ENCODE measurements at regions not wholly inside any gene's neighbourhood (a gene's known extent, or its start where the extent isn't known, plus 50 kb on each side); places are given as distances from the start of the nearest gene placed in this dataset.

DNA sequence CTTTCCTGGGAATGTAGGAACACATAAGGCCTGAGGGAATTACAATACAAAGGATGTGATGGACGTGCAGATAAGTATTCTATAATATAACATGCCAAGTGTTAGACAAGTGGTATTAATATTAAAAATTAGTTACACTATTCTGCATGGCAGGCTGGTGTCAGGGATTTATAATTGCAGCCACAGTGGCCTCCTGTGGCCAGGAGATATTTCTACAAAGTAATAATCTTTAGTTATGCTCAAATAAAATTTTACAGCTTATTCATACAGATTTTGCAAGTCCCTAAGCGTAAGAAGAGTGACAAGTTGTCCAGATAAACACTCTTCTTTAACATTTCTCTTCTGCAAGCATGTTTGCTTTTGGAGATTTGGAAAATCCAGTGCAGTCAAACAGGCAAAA, 90.4 kb upstream of the CBLN2 start:
- peak overlapping the region; percentile 2 for H2AFZ ChIP-seq (replicated peaks)
- H3K27ac ChIP-seq: no peak overlapping the region
- H3K9me3 ChIP-seq (ENCODE audit: low read depth): no peaks in the 10 kb centered on the region
- H3K27me3 Mint-ChIP-seq (ENCODE audit: insufficient read depth, low read depth): no peaks in the 10 kb centered on the region
- no peak overlapping the region for H3K4me3 ChIP-seq
- no peak overlapping the region for H3K4me3 Mint-ChIP-seq
- H3K79me2 ChIP-seq (ENCODE audit: low read depth): no peaks in the 10 kb centered on the region
- H3K36me3 ChIP-seq: no peaks in the 10 kb centered on the region
- no peaks in the 10 kb centered on the region for H4K20me1 ChIP-seq (ENCODE audit: low read depth)
- no peak for DNase-seq (ENCODE audit: low spot score)
- H3K27ac Mint-ChIP-seq: no peak overlapping the region
- H3F3A ChIP-seq (ENCODE audit: low read depth): no peaks in the 10 kb centered on the region
- no peak overlapping the region for H3K4me2 ChIP-seq
- no peak overlapping the region for H3K9ac ChIP-seq
- H3K27me3 ChIP-seq: no peaks in the 10 kb centered on the region
- no peaks in the 10 kb centered on the region for H3K9me3 Mint-ChIP-seq
- H3K36me3 Mint-ChIP-seq: no peaks in the 10 kb centered on the region
- H3K4me1 Mint-ChIP-seq: peaks cover 12% of the 10 kb centered on the region
- no peaks in the 10 kb centered on the region for H3K4me1 ChIP-seq
- TF ChIP-seq EZH2 (IDR thresholded peaks at IDR 0.05) (no peak), EZH2phosphoT487 (IDR thresholded peaks at IDR 0.05) (no peak)
- TF ChIP-seq, protein P1, sequence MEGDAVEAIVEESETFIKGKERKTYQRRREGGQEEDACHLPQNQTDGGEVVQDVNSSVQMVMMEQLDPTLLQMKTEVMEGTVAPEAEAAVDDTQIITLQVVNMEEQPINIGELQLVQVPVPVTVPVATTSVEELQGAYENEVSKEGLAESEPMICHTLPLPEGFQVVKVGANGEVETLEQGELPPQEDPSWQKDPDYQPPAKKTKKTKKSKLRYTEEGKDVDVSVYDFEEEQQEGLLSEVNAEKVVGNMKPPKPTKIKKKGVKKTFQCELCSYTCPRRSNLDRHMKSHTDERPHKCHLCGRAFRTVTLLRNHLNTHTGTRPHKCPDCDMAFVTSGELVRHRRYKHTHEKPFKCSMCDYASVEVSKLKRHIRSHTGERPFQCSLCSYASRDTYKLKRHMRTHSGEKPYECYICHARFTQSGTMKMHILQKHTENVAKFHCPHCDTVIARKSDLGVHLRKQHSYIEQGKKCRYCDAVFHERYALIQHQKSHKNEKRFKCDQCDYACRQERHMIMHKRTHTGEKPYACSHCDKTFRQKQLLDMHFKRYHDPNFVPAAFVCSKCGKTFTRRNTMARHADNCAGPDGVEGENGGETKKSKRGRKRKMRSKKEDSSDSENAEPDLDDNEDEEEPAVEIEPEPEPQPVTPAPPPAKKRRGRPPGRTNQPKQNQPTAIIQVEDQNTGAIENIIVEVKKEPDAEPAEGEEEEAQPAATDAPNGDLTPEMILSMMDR (IDR thresholded peaks at IDR 0.05): no peak

DNA sequence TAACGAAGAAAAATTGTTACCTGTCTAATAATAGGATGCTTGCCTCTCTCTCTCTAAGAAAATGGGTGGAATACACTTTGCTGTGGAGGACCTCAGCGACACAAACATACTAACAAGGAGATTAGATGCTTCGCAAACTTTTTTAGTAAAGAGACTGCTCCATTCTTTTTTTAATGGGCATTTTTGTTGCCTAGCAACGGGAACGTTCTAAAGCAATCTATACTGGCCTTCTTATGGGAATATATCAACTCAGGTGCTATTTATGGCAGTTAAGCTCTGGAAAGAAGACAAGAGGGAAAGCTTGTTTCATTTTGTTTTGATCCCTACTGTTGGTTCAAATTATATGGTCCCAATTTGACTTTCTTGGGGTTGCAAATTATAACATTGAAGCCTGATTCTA, 86.8 kb upstream of the CBLN2 start:
- H3K27me3 Mint-ChIP-seq (ENCODE audit: insufficient read depth, low read depth): no peaks in the 10 kb centered on the region
- Histone ChIP-seq H3K27me3 (no peaks in the 10 kb centered on the region), H3K9me3 (ENCODE audit: low read depth) (no peaks in the 10 kb centered on the region), H2AFZ (replicated peaks) (no peak overlapping the region), H3K4me3 (no peak overlapping the region), H4K20me1 (ENCODE audit: low read depth) (no peaks in the 10 kb centered on the region), H3K9ac (no peak overlapping the region), H3F3A (ENCODE audit: low read depth) (no peaks in the 10 kb centered on the region), H3K36me3 (no peaks in the 10 kb centered on the region), H3K4me1 (no peaks in the 10 kb centered on the region), H3K4me2 (no peak overlapping the region), H3K79me2 (ENCODE audit: low read depth) (no peaks in the 10 kb centered on the region), H3K27ac (no peak overlapping the region)
- DNase-seq (ENCODE audit: low spot score): no peak
- H3K27ac Mint-ChIP-seq: no peak overlapping the region
- H3K9me3 Mint-ChIP-seq: no peaks in the 10 kb centered on the region
- H3K4me3 Mint-ChIP-seq: no peak overlapping the region
- no peak for TF ChIP-seq EZH2 (IDR thresholded peaks at IDR 0.05)
- no peak for TF ChIP-seq EZH2phosphoT487 (IDR thresholded peaks at IDR 0.05)
- TF ChIP-seq, protein P1 (IDR thresholded peaks at IDR 0.05): no peak
- H3K36me3 Mint-ChIP-seq: no peaks in the 10 kb centered on the region
- peaks cover 21% of the 10 kb centered on the region for H3K4me1 Mint-ChIP-seq

DNA sequence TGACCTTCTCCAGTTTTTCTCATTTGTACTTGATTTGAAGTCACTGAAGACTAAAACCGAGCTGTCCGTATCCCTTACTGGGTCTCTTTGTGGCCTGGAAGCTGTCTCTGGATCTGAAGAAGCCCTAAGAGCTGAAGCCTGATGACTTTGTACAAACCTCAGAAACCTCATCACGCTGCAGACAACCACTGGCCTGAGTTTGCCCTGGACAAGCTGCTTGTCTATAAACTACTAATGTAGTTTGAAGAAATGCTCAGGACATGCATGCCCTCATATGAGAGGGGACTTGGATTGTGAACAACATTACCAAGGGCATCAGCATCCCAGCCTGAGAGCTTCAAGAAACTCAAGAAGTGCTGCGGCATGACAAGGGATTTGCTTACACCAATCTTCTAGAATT, 79.3 kb upstream of the CBLN2 start:
- peaks cover 3% of the 10 kb centered on the region for H3K4me1 Mint-ChIP-seq
- H3K9me3 ChIP-seq (ENCODE audit: low read depth): no peaks in the 10 kb centered on the region
- no peak overlapping the region for H3K4me3 Mint-ChIP-seq
- no peaks in the 10 kb centered on the region for H3K79me2 ChIP-seq (ENCODE audit: low read depth)
- H3K27me3 ChIP-seq: no peaks in the 10 kb centered on the region
- H3K27ac Mint-ChIP-seq: no peak overlapping the region
- no peaks in the 10 kb centered on the region for H3K36me3 Mint-ChIP-seq
- DNase-seq (ENCODE audit: low spot score): no peak
- no peaks in the 10 kb centered on the region for H4K20me1 ChIP-seq (ENCODE audit: low read depth)
- H2AFZ ChIP-seq (replicated peaks): no peak overlapping the region
- no peaks in the 10 kb centered on the region for H3K27me3 Mint-ChIP-seq (ENCODE audit: insufficient read depth, low read depth)
- H3K9ac ChIP-seq: no peak overlapping the region
- H3K4me2 ChIP-seq: no peak overlapping the region
- H3K4me1 ChIP-seq: no peaks in the 10 kb centered on the region
- H3K36me3 ChIP-seq: no peaks in the 10 kb centered on the region
- H3F3A ChIP-seq (ENCODE audit: low read depth): no peaks in the 10 kb centered on the region
- H3K4me3 ChIP-seq: no peak overlapping the region
- TF ChIP-seq EZH2 (IDR thresholded peaks at IDR 0.05) (no peak), EZH2phosphoT487 (IDR thresholded peaks at IDR 0.05) (no peak)
- TF ChIP-seq, protein P1 (IDR thresholded peaks at IDR 0.05): no peak
- H3K9me3 Mint-ChIP-seq: no peaks in the 10 kb centered on the region
- H3K27ac ChIP-seq: no peak overlapping the region

DNA sequence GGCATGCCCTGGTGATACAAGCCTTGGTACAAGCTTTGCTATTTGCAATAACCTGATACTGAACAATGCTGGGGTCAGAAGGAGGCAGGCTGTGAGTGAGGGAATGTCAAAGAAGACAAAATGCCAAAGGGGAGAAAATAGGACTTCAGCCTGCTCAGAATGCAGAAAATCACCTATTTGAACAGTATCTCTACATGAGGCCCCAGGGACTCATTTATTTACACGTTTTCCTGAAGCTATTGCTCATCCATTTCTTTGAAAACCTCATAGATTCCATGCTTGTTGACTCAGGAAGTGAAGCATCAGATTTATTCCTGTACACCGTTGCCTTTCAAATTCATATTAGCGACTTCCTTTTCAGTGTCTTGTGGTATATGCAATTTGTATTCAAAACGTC, 69.4 kb upstream of the CBLN2 start:
- TF ChIP-seq, protein P1 (IDR thresholded peaks at IDR 0.05): no peak
- TF ChIP-seq EZH2phosphoT487 (IDR thresholded peaks at IDR 0.05) (no peak), EZH2 (IDR thresholded peaks at IDR 0.05) (no peak)
- H3K4me3 Mint-ChIP-seq: no peak overlapping the region
- H3K27me3 ChIP-seq: no peaks in the 10 kb centered on the region
- H3F3A ChIP-seq (ENCODE audit: low read depth): no peaks in the 10 kb centered on the region
- H3K36me3 ChIP-seq: no peaks in the 10 kb centered on the region
- H3K27ac Mint-ChIP-seq: no peak overlapping the region
- H4K20me1 ChIP-seq (ENCODE audit: low read depth): no peaks in the 10 kb centered on the region
- peaks cover 10% of the 10 kb centered on the region for H3K9me3 Mint-ChIP-seq
- no peaks in the 10 kb centered on the region for H3K36me3 Mint-ChIP-seq
- H3K9me3 ChIP-seq (ENCODE audit: low read depth): no peaks in the 10 kb centered on the region
- no peak overlapping the region for H3K4me2 ChIP-seq
- no peak overlapping the region for H3K4me3 ChIP-seq
- no peak for DNase-seq (ENCODE audit: low spot score)
- H3K27ac ChIP-seq: no peak overlapping the region
- peaks cover 8% of the 10 kb centered on the region for H3K4me1 Mint-ChIP-seq
- H2AFZ ChIP-seq (replicated peaks): no peak overlapping the region
- no peaks in the 10 kb centered on the region for H3K79me2 ChIP-seq (ENCODE audit: low read depth)
- no peak overlapping the region for H3K9ac ChIP-seq
- peaks cover 3% of the 10 kb centered on the region for H3K27me3 Mint-ChIP-seq (ENCODE audit: insufficient read depth, low read depth)
- no peaks in the 10 kb centered on the region for H3K4me1 ChIP-seq

Data from neural progenitor cell (in vitro differentiated cells).